Smooth muscle cell (in vitro differentiated cells): ENCODE measurements at regions not wholly inside any gene's neighbourhood (a gene's known extent, or its start where the extent isn't known, plus 50 kb on each side); places are given as distances from the start of the nearest gene placed in this dataset.
A peak's percentile ranks its signal among the peaks of the same experiment; 100 is the strongest.
"Not testable (repeated sequence)": the region's sequence is repeated elsewhere in the genome, so short reads cannot be mapped to it uniquely, and the experiment has no call there.

Experiments
- DNase-seq: peaks from one replicate; lab custom pipeline; 2025; ENCODE audit not compliant: unreplicated experiment; lab: John Stamatoyannopoulos, UW
- H2AFZ ChIP-seq: fragments of 200-600 bp; sonication (generic); 2 replicates; pipeline ENCODE4 v1.6.0; 2016; ENCODE audit warnings: antibody characterized with exemption, low read depth, mild to moderate bottlenecking
- H3F3A ChIP-seq: fragments of 200-600 bp; sonication (generic); 2 replicates; pipeline ENCODE4 v1.6.0; 2017; ENCODE audit warnings: antibody characterized with exemption, low read depth
- H3K27ac ChIP-seq: fragments of 200-600 bp; sonication (generic); 2 replicates; pipeline ENCODE4 v1.5.1; 2016; ENCODE audit warnings: low read depth, mild to moderate bottlenecking
- H3K27me3 ChIP-seq: fragments of 200-600 bp; sonication (generic); 2 replicates; pipeline ENCODE4 v1.6.1; 2016; ENCODE audit warnings: low read depth, mild to moderate bottlenecking
- H3K36me3 ChIP-seq: fragments of 200-600 bp; sonication (generic); 2 replicates; pipeline ENCODE4 v1.5.1; 2016; ENCODE audit warnings: low read depth
- H3K4me1 ChIP-seq: fragments of 200-600 bp; sonication (generic); 2 replicates; pipeline ENCODE4 v1.5.1; 2016; ENCODE audit warnings: low read depth
- H3K4me2 ChIP-seq: fragments of 200-600 bp; sonication (generic); 2 replicates; pipeline ENCODE4 v1.6.0; 2016; ENCODE audit warnings: mild to moderate bottlenecking
- H3K4me3 ChIP-seq: fragments of 200-600 bp; sonication (generic); 2 replicates; pipeline ENCODE4 v1.5.1; 2016; ENCODE audit warnings: mild to moderate bottlenecking
- H3K79me2 ChIP-seq: fragments of 200-600 bp; sonication (generic); 2 replicates; pipeline ENCODE4 v1.6.0; 2016; ENCODE audit warnings: low read depth, mild to moderate bottlenecking
- H3K9ac ChIP-seq: fragments of 200-600 bp; sonication (generic); 2 replicates; pipeline ENCODE4 v1.6.0; 2016; ENCODE audit warnings: low read depth
- H3K9me3 ChIP-seq: fragments of 200-600 bp; sonication (generic); replicated peaks from 2 replicates; pipeline ENCODE4 v1.5.1; 2016; ENCODE audit warnings: low read depth
- H4K20me1 ChIP-seq: fragments of 200-600 bp; sonication (generic); 2 replicates; pipeline ENCODE4 v1.6.0; 2016; ENCODE audit warnings: low read depth
- CTCF ChIP-seq: fragments of 200-600 bp; sonication (generic); IDR thresholded peaks from 2 replicates; pipeline ENCODE4 v1.5.1; 2017; ENCODE audit warnings: borderline replicate concordance, mild to moderate bottlenecking, antibody characterized with exemption; ENCODE audit not compliant: insufficient read depth, poor library complexity, severe bottlenecking
- WGBS: methylation state at CpG from one replicate; pipeline ENCODE4 v1.1.7; 2016; ENCODE audit warnings: low lambda C conversion rate; 5-methylcytosine and 5-hydroxymethylcytosine counted together

DNA sequence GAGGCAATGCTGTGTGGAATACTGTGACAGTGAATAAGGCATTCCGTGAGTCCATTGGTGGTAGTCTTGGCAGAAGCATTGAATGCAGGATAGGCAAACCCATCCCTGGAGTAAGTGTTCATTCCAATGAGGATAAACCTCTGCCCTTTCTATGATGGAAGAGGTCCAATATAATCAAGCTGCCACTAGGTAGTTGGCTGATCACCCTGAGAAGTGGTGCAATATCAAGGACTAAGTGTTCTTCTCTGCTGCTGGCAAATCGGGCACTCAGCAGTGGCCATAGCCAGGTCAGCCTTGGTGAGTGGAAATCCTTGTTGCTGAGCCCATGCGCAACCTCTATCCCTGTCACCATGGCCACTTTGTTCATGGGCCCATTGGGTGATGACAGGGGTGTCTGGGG lies 70.1 kb downstream of the FBXO4 start:
- WGBS = 89% methylated on average over 3 of the region's 3 CpGs
- H2AFZ ChIP-seq = no peak overlapping the region
- no peaks in the 10 kb centered on the region for H3F3A ChIP-seq
- no peaks in the 10 kb centered on the region for H3K79me2 ChIP-seq
- H3K4me2 ChIP-seq = no peak overlapping the region
- H3K4me1 ChIP-seq = no peaks in the 10 kb centered on the region
- no peak overlapping the region for H3K4me3 ChIP-seq
- H3K36me3 ChIP-seq = no peaks in the 10 kb centered on the region
- no peaks in the 10 kb centered on the region for H3K27me3 ChIP-seq
- no peak overlapping the region for H3K27ac ChIP-seq
- TF ChIP-seq CTCF = no peak
- H3K9me3 ChIP-seq = no peaks in the 10 kb centered on the region
- DNase-seq = no peak
- no peak overlapping the region for H3K9ac ChIP-seq
- no peaks in the 10 kb centered on the region for H4K20me1 ChIP-seq

DNA sequence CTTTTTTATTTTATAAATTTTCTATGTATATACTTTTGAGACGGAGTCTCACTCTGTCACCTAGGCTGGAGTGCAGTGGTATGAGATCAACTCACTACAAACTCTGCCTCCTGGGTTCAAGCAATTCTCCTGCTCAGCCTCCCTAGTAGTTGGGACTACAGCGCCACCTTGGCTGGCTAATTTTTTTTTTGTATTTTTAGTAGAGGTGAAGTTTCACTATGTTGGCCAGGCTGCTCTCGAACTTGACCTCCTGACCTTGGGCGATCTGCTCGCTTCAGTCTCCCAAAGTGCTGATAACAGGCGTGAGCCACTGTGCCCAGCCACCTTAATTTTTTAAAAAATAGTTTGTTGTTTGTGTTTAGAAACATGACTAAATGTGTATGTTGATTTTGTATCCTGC lies 76.6 kb downstream of the FBXO4 start:
- Histone ChIP-seq H3K9ac (no peak overlapping the region), H3K4me1 (no peaks in the 10 kb centered on the region), H2AFZ (no peak overlapping the region), H3K79me2 (no peaks in the 10 kb centered on the region), H3F3A (no peaks in the 10 kb centered on the region), H3K36me3 (no peaks in the 10 kb centered on the region), H4K20me1 (no peaks in the 10 kb centered on the region), H3K27me3 (no peaks in the 10 kb centered on the region), H3K9me3 (no peaks in the 10 kb centered on the region), H3K4me3 (no peak overlapping the region), H3K27ac (no peak overlapping the region), H3K4me2 (no peak overlapping the region)
- TF ChIP-seq CTCF = no peak
- 87% methylated on average over 6 of the region's 6 CpGs for WGBS
- no peak for DNase-seq

DNA sequence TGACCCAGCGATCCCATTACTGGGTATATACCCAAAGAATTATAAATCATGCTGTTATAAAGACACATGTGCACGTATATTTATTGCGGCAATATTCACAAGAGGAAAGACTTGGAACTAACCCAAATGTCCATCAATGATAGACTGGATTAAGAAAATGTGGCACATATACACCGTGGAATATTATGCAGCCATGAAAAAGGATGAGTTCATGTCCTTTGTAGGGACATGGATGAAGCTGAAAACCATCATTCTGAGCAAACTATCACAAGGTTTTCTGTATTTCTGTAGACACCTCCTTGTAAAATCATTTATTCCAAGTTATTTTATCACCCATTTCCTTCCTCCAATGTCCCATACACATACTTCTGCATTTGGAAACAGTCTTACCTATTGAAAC lies 78.8 kb downstream of the FBXO4 start:
- not testable (repeated sequence) for H3K27ac ChIP-seq, H3K9ac ChIP-seq, H3K79me2 ChIP-seq, H3F3A ChIP-seq, H3K9me3 ChIP-seq, DNase-seq, H3K4me3 ChIP-seq, H3K36me3 ChIP-seq, H3K4me1 ChIP-seq, H3K27me3 ChIP-seq, H3K4me2 ChIP-seq, H2AFZ ChIP-seq, H4K20me1 ChIP-seq
- 95% methylated on average over 4 of the region's 4 CpGs for WGBS

GRCh38 chr5:42005561-42006153 lies 80.6 kb downstream of the FBXO4 start:
- H3K27ac ChIP-seq = no peak overlapping the region
- no peaks in the 10 kb centered on the region for H3K79me2 ChIP-seq
- H3K4me3 ChIP-seq = no peak overlapping the region
- TF ChIP-seq CTCF = peak; percentile 74
- no peaks in the 10 kb centered on the region for H3K4me1 ChIP-seq
- H3K9me3 ChIP-seq = no peaks in the 10 kb centered on the region
- no peak overlapping the region for H2AFZ ChIP-seq
- no peaks in the 10 kb centered on the region for H3F3A ChIP-seq
- H3K36me3 ChIP-seq = no peaks in the 10 kb centered on the region
- 17% methylated on average over 1 of the region's 1 CpG for WGBS
- H3K9ac ChIP-seq = no peak overlapping the region
- H3K4me2 ChIP-seq = no peak overlapping the region
- H4K20me1 ChIP-seq = no peaks in the 10 kb centered on the region
- no peak for DNase-seq
- no peaks in the 10 kb centered on the region for H3K27me3 ChIP-seq
